ENCODE measurements at regions not wholly inside any gene's neighbourhood (a gene's known extent, or its start where the extent isn't known, plus 50 kb on each side); places are given as distances from the start of the nearest gene placed in this dataset.

DNA sequence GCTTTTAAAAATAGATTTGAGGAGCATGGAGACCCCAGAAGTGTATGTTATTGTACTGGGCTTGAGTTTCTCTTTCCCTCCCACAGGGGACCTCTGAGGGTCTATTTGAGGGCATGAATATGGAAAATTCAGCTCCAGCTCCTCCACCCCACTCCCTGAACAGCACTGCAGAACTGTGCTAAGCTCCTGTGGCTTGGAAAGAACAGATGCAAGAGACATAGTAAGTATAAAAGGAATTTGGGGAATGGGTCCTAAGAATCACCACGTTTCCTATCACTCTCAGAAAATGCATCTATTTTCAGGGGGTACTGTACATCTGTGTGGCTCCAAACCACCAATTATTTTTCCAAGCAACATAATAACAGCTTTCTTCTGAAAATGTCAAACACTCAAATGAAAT lies 416.1 kb downstream of the ZNF521 start:
- TF ChIP-seq, protein P1, sequence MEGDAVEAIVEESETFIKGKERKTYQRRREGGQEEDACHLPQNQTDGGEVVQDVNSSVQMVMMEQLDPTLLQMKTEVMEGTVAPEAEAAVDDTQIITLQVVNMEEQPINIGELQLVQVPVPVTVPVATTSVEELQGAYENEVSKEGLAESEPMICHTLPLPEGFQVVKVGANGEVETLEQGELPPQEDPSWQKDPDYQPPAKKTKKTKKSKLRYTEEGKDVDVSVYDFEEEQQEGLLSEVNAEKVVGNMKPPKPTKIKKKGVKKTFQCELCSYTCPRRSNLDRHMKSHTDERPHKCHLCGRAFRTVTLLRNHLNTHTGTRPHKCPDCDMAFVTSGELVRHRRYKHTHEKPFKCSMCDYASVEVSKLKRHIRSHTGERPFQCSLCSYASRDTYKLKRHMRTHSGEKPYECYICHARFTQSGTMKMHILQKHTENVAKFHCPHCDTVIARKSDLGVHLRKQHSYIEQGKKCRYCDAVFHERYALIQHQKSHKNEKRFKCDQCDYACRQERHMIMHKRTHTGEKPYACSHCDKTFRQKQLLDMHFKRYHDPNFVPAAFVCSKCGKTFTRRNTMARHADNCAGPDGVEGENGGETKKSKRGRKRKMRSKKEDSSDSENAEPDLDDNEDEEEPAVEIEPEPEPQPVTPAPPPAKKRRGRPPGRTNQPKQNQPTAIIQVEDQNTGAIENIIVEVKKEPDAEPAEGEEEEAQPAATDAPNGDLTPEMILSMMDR (IDR thresholded peaks at IDR 0.05): no peak
- TF ChIP-seq POLR2A (IDR thresholded peaks at IDR 0.05) (no peak), POLR2AphosphoS5 (IDR thresholded peaks at IDR 0.05) (no peak)
